DND-41 (cell line): ENCODE measurements at regions not wholly inside any gene's neighbourhood (a gene's known extent, or its start where the extent isn't known, plus 50 kb on each side); places are given as distances from the start of the nearest gene placed in this dataset.

Experiments used
- ATAC-seq: fragments of 200-7000 bp; cut with Tn5 transposase; 3 replicates; pipeline ENCODE4 v1.9.1; 2021; ENCODE audit warnings: low read depth; ENCODE audit not compliant: insufficient read depth
- DNase-seq: peaks from one replicate; pipeline ENCODE4 v3.0.0-alpha.2; 2020
- H2AFZ ChIP-seq: 2 replicates; pipeline ENCODE4 v1.6.0; 2012; ENCODE audit warnings: low read depth, low read length
- H3K27ac ChIP-seq: 2 replicates; pipeline ENCODE4 v1.5.1; 2012; ENCODE audit warnings: low read length, inconsistent platforms
- H3K27me3 ChIP-seq: fragments of 200-600 bp; sonication (generic); 2 replicates; pipeline ENCODE4 v1.6.0; 2012; ENCODE audit warnings: low read length, mild to moderate bottlenecking, inconsistent platforms; ENCODE audit not compliant: insufficient read depth, poor library complexity
- H3K36me3 ChIP-seq: 2 replicates; pipeline ENCODE4 v1.5.1; 2012; ENCODE audit warnings: low read length, inconsistent platforms; ENCODE audit not compliant: insufficient read depth
- H3K4me1 ChIP-seq: 2 replicates; pipeline ENCODE4 v1.5.1; 2012; ENCODE audit warnings: mild to moderate bottlenecking, low read length; ENCODE audit not compliant: insufficient read depth
- H3K4me2 ChIP-seq: 2 replicates; pipeline ENCODE4 v1.6.0; 2012; ENCODE audit warnings: mild to moderate bottlenecking, moderate library complexity, low read length, inconsistent platforms; ENCODE audit not compliant: insufficient read depth
- H3K4me3 ChIP-seq, 2 experiments: fragments of 200-600 bp in 1 of 2; shearing (Covaris generic) in 1 of 2; 2 replicates each; pipeline ENCODE4 v1.5.1; 2012 to 2016; ENCODE audit warnings: inconsistent platforms in 2 of 2, low read length in 2 of 2, mild to moderate bottlenecking in 2 of 2, low read depth in 1 of 2, moderate library complexity in 1 of 2
- H3K79me2 ChIP-seq: 2 replicates; pipeline ENCODE4 v1.6.0; 2012; ENCODE audit warnings: low read length, inconsistent platforms; ENCODE audit not compliant: insufficient read depth
- H3K9ac ChIP-seq: 2 replicates; pipeline ENCODE4 v1.6.0; 2012; ENCODE audit warnings: low read depth, mild to moderate bottlenecking, inconsistent platforms, low read length, moderate library complexity
- H3K9me3 ChIP-seq: 2 replicates; pipeline ENCODE4 v1.5.1; 2012; ENCODE audit warnings: low read length, moderate library complexity, mild to moderate bottlenecking, inconsistent platforms; ENCODE audit not compliant: insufficient read depth, severe bottlenecking
- H4K20me1 ChIP-seq: 2 replicates; pipeline ENCODE4 v1.6.0; 2012; ENCODE audit warnings: low read length; ENCODE audit not compliant: insufficient read depth
- CTCF ChIP-seq: IDR thresholded peaks from 2 replicates; pipeline ENCODE4 v1.5.1; 2012; ENCODE audit warnings: borderline replicate concordance, low read length, moderate library complexity, mild to moderate bottlenecking; ENCODE audit not compliant: poor library complexity, severe bottlenecking; ENCODE audit errors: extremely low read depth
- EZH2 ChIP-seq: IDR thresholded peaks from 3 replicates; pipeline ENCODE4 v1.6.1; 2012; ENCODE audit warnings: borderline replicate concordance, low read depth, mild to moderate bottlenecking, moderate library complexity, low read length, inconsistent platforms; ENCODE audit not compliant: severe bottlenecking

- Histone ChIP-seq H3K4me2 (no peak overlapping the region), H3K27ac (no peak overlapping the region), H3K36me3 (no peaks in the 10 kb centered on the region), H3K4me3 (no peak overlapping the region), H3K9me3 (no peaks in the 10 kb centered on the region), H3K79me2 (no peaks in the 10 kb centered on the region), H2AFZ (no peak overlapping the region), H4K20me1 (no peaks in the 10 kb centered on the region), H3K9ac (no peak overlapping the region), H3K27me3 (no peaks in the 10 kb centered on the region), H3K4me1 (no peaks in the 10 kb centered on the region)
- DNase-seq: no peak
- no peak for TF ChIP-seq EZH2
- TF ChIP-seq CTCF: no peak
- ATAC-seq: no peak
Observed at GRCh38 chr1:239918634-239919033, 173.0 kb upstream of the FMN2 start.

GRCh38 chr1:239920214-239920613 is 171.5 kb upstream of the FMN2 start:
- H3K9ac ChIP-seq: no peak overlapping the region
- no peaks in the 10 kb centered on the region for H4K20me1 ChIP-seq
- no peaks in the 10 kb centered on the region for H3K27me3 ChIP-seq
- no peaks in the 10 kb centered on the region for H3K36me3 ChIP-seq
- H3K9me3 ChIP-seq: peaks cover 2% of the 10 kb centered on the region
- H3K27ac ChIP-seq: no peak overlapping the region
- H3K4me2 ChIP-seq: no peak overlapping the region
- H3K79me2 ChIP-seq: no peaks in the 10 kb centered on the region
- no peak overlapping the region for H3K4me3 ChIP-seq
- H3K4me1 ChIP-seq: no peaks in the 10 kb centered on the region
- no peak for ATAC-seq
- DNase-seq: no peak
- TF ChIP-seq EZH2: no peak
- no peak overlapping the region for H2AFZ ChIP-seq

GRCh38 chr1:239922778-239923522 is 168.7 kb upstream of the FMN2 start:
- Histone ChIP-seq H3K36me3 (no peaks in the 10 kb centered on the region), H3K9me3 (peaks cover 4% of the 10 kb centered on the region), H3K79me2 (no peaks in the 10 kb centered on the region), H3K4me1 (no peaks in the 10 kb centered on the region), H3K27ac (no peak overlapping the region), H2AFZ (no peak overlapping the region), H3K4me2 (no peak overlapping the region), H3K4me3 (no peak overlapping the region), H3K9ac (no peak overlapping the region), H3K27me3 (no peaks in the 10 kb centered on the region), H4K20me1 (no peaks in the 10 kb centered on the region)
- ATAC-seq (no peak), DNase-seq (no peak)
- TF ChIP-seq CTCF (no peak), EZH2 (no peak)

- H4K20me1 ChIP-seq: no peaks in the 10 kb centered on the region
Observed at GRCh38 chr1:239924741-239925350, 166.8 kb upstream of the FMN2 start.

More at GRCh38 chr1:239924741-239925350, 166.8 kb upstream of the FMN2 start:
- ATAC-seq: no peak
- Histone ChIP-seq H2AFZ (no peak overlapping the region), H3K27ac (no peak overlapping the region), H3K9ac (no peak overlapping the region), H3K4me1 (no peaks in the 10 kb centered on the region), H3K9me3 (peaks cover 4% of the 10 kb centered on the region), H3K36me3 (no peaks in the 10 kb centered on the region), H3K79me2 (no peaks in the 10 kb centered on the region), H3K4me3 (no peak overlapping the region), H3K27me3 (no peaks in the 10 kb centered on the region), H3K4me2 (no peak overlapping the region)
- TF ChIP-seq CTCF (no peak), EZH2 (no peak)
- DNase-seq: no peak
